Endometrial microvascular endothelial cells (primary cell): ENCODE measurements at regions not wholly inside any gene's neighbourhood (a gene's known extent, or its start where the extent isn't known, plus 50 kb on each side); places are given as distances from the start of the nearest gene placed in this dataset.

ENCODE experiments used
- in situ Hi-C: cut with HindIII; loops from 2 replicates; pipeline ENCODE4 v1.10.0; 2017; ENCODE audit warnings: low sequenced_read_pairs, low pct_unique_long_range_greater_than_20kb; ENCODE audit errors: inconsistent ontology term

DNA sequence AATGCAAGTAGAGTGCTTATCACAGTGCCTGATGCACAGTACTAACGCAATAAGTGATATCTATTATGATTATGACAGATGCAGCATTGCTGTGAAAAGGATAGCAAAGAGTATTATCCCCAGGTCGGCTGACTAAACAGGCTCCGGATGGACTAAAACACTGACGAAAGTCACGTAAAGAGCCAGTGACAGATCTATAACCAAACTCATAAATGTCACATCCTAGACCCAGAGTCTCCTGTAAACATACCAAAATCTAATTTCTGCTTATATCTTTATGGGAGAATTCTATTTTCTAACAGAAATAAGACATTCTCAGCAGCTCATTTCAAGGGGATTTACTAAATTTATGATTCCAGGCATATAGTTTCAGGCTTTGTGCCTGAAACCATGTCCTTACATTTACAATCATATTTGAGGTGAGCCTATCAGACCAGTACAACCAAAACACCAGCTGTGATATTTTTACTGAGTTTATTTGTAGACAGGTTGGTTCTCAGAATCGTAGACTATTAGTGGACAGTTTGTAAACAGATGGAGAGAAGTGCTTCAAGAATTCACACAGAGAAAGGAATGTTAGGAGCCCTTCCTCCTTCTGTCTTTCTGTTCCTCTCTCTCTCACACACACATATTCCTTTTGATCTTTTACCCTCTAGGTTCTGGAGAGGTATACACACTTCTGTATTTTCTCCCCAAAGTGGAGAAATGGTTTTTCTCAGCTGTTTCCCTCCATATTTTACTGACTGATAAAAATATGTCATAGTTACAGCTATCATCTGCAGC, 52.4 kb upstream of the WDR26 start:
- in situ Hi-C loops = no loop called here

DNA sequence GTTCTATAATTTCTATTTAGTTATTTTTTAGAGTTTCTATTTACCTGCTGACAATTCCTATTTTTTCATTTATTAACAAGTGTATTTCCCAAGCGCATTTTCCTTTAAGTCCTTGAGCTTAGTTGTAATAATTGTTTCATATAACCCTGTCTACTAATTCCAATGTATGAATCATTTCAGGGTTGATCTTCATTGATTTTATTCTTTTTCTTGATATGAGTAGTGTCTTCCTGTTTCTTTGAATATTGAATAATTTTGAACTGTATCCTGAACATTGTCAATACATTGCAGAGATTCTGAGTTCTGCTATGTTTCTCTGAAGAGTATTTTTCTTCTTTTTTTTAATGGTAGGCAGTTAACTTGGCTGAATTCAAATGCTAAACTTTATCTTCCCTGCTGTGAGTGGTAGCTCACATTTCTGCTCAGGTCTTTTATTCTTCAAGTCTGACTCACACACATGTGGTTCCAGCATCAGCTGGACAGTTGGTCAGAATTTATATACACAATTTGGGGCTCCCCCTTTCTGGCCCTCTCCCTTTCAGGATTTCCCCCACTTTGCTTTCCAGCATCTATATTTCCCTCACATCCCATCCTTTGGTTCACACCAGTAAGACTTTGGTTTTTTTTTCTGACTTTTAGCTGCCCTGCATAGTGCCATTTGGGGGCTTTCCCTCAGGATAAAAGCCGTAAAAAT, 54.4 kb upstream of the WDR26 start:
- in situ Hi-C loops = no loop called here

DNA sequence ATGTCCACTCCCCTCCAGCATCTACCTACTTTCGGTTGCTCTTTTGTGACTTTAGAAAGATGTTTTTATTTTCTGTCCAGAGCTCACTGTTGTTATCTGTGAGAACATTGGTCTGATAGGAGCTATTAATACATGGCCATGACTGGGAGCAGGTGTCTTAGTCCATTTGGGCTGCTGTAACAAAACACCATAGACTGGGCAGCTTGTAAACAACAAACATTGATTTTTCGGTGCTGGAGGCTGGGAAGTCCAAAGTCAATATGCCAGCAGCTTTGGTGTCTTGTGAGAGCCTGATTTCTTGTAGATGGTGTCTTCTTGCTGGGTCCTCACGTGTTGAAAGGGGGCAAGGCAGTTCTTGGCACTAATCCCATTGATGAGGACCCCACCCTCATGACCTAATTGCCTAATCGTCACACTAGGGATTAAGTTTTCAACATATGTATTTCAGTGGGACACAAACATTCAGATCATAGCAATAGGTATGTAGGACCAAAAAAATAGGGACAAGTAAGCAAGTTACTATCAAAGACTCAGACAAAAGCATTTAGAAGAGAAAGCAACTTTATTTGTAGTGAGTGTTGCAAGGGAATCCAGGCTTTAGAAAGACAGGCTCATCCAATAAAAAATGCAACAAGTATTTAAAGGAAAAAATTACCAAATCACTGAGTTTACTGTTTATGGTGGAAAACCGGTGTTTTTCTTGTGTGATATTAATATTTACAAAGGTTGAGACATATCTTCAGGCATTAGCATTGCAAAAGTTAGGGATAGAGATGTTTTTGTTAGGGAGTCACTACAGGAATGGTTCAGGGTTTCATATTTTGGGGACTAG, 55.2 kb upstream of the WDR26 start:
- in situ Hi-C loops = no loop called here

DNA sequence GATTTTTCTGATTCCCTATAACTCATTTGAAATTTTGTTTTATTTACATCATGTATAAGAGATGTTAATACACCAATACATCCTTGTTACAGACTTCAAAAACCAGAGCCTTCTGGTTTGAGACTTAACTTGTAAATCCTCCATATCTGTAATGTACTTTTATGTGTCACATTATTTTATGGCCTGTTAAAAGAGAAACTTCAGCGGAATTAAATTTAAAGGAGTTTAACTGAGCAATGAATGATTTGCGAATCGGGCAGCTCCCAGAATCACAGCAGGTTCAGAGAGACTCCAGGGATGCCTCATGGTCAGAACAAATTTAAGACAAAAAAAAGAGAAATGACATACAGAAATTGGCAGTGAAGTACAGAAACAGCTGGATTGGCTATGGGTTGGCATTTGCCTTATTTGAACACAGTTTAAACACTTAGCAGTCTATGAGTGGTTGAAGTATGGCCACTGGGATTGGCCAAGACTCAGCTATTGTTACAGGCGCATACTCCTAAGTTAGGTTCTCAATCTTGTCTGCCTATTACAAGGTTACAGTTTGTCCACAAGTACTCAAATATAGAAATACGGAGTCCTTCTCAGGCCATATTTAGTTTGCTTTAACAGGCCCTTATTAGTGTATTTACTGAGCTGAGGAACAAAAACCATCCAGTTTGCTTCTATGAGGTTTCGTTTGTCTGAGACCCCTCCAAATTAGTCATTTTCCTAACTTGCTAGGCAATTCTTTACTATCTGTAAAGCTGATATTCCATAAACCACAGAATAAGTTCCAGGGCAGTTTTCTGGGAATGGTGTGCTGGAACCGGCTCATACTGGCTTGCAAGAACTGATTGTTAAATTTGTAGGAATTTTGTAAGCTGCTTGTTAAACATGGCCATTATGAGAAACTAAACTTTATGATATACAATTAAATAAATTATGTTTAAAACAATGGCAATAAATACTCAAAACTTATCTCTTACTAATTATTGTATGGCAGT, 56.2 kb upstream of the WDR26 start:
- in situ Hi-C loops = no loop called here

DNA sequence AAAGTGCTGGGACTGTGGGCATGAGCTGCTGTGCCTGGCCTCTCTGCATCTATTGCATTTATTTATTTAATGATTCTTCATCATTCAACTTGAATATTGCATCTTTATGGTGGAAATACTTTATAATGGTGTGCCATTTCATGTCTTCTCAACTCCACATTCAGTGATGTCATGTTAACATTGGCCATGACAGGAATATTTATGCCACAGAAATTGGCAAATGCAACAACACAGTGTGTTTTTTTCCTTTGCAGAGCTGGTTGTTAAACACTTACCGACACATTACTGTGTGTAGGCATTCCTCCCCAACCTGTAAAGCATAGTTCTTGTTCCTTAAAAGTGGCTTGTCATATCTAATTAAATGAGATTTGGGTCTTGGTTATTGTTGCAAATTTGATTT, 57.4 kb upstream of the WDR26 start:
- in situ Hi-C loops = no loop called here

DNA sequence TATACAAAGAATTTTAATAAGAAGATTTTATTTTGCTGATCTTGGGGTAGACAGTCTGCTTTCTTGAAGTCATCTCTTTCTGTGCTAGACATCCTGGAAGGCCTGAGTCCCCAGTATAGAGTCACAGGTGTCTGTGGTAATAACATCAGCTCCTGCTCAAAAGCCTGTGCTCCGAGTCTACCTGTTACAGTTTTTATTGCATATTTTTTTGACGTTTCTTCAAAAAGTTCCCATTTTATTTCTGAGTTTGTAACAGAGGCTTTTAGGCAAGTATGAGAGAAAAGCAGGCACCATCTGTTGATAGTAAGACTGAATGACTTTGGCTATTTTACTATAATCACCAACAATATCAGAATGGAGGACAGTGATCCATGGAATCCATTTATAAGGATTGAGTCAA, 58.0 kb upstream of the WDR26 start:
- in situ Hi-C loops = no loop called here

DNA sequence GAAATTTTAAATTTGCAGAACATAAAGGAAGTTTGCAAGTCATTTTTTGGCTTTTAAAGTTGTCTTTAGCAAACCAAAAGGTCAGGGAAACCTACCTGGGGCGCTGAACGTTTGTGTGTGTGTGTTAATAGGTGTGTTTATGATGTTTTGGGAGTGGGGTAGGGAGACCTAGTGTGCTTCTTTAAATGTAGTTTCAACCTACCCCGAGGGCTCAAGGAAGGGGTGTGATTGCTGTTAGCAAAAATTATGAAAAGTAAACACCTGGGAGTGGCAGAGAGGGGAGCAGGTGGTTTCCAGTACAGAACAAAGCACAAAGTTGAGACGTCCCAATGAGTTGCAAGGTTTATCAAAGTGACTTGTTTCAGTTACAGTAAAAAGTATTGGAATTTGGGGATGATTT, 58.7 kb upstream of the WDR26 start:
- in situ Hi-C loops = no loop called here

DNA sequence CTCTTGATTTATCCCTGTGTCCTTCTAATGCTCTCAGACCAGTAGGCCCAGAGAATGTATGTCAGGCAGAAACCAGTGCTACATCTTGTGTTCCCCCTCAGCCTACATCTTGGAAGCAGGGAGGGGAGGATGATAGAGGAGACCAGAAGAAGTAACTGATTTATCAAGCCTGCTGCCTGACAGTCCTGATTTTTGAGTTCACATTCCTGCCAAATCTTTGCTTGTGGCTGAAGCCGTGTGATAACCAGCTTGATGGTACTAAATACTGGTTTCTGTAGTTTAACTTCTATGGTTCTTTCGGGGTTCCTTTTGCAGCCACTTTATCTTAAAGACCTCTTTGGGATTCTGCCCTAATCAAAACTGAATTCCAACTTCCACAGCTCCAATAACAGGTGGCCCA, 59.7 kb upstream of the WDR26 start:
- in situ Hi-C loops = no loop called here

DNA sequence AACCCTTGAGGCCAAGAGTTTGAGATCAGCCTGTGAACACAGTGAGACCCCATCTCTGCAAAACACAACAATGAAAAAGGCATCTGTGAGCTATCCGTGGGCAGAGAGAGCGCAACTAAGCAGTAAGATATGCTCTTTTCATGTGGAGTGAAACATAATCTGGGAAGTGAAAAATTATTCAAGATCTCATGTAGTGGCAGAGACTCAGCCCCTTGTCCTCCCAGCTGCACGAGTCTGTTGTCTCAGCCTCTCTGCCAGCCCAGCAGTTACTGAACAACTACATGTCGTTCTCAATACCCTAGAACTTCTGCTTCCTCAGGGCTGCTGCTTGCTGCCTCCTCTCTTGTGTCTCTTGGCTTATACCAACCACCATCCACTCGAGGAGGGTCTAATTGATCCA, 61.3 kb upstream of the WDR26 start:
- in situ Hi-C loops = no loop called here

DNA sequence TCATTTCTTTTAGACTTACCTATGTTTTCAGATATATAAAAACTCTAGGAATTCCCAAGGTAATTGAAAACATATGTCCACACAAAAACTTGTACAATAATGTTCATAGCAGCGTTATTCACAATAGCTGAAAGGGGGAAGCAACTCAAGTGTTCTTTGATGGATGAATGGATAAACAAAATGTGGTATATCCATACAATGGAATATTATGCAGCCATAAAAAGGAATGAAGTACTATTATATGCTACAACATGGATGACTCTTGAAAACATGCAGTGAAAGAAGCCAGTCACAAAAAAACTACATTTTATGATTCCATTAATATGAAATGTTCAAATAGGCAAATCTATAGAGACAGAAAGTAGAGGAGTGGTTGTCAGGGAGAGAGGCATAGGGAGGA, 62.2 kb upstream of the WDR26 start:
- in situ Hi-C loops = no loop called here

DNA sequence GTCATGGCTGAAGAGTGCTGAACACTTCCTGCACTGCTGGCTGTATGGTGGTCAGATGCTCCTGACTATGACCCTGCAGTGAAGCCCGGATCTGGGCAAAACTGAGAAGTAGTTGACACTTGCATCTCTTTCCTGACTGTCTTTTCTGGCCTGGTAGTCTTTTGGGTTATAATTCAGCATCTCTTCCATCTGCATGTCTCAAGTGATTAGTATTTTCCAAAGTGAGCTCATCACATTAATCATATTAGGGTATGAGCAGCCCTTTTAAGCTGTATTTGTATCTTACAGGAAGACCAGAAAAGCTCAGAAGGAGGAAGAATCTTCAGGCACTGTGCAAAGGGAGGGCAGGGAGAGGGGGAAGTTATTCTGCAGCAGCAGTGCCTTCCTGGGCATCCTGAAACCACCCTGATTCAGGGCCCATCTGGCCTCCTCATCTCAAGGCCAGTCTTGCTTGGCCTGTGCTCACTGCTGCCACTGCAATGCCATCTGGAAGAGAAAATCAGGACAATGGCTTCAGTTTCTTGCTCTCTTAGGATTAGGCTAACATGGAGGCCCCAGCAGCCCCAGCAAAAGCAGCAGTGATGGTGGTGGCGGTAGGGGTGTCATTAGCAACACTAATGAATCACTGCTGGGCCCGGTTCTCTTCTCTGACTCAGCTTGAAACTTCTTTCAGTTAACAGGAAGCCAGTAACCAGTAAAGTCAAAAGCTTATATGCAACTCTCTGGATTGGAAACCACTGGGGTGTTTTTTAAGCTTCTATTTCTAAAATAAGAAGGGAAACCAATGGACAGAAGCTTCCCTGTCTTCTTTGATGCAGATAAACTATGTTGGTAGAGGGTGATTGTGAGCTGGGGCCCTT, 63.3 kb upstream of the WDR26 start:
- in situ Hi-C loops = no loop called here

DNA sequence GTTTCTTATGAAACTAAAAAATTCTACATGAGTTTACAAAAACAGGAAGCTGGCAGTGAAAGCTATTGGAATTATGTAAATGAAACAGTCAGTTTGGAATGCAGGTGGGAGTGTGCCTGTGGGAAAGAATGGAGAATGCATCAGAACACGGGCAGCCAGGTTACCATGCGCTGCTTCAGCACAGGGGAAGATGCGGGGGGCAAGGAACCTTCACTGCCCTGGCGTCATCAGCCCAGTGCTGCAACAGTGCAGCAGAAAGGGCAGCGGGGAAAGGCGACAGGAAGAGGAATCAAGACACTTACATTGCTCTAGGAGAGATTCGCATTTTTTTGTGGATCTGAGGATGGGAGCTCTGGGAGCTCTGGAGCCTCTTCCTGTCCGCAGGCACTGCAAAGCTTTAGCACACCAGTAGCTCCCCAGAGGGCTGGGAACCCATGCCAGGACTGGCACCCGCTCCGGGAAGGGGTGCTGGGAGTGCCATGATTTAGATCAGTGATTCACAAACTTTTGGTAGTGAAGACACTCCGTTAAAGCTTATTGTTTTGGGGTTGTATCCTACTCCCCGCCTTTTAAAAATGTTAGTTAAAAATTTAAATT, 64.1 kb upstream of the WDR26 start:
- in situ Hi-C loops = no loop called here

DNA sequence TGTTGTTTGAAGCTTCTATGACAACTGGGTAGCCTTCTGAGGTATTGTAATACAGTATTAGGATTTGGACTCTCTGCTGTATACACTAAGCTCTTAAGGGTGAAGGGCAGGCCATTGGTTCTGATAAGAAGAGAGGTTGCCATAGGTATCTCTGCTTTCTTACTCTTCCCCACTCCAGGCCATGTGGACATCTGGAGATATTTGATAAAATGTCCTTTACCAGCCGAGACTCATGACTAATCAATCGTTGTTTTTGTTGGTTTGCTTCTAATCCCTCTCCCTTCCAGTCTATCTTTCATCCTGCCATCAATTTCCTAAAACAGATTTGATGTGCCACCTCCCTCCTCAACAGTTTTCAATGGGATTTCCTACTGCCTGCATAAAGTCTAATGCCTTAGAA, 64.6 kb upstream of the WDR26 start:
- in situ Hi-C loops = no loop called here

DNA sequence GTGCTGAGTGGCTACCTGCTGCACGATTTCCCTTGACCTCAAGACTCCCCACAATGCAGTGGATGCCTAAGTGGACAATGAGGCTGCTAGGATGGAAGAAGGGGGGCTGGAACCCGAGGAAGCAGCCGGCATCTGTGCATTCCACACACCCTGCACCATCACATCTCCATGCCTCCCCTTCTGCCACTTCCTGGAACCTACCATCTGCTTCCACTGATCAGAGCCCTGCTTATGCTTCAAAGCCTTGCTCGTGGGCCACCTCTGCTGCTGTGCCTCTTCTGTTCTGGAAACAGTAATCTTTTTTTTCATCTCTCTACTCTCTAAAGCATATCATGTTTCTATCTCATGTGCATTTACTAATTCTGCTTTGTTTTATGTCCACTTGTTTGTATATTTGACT, 66.2 kb upstream of the WDR26 start:
- in situ Hi-C loops = loop anchor here (25.0 kb wide), 2 partner anchors 112 to 362 kb away; partner anchors contain the start of gene CNIH3

DNA sequence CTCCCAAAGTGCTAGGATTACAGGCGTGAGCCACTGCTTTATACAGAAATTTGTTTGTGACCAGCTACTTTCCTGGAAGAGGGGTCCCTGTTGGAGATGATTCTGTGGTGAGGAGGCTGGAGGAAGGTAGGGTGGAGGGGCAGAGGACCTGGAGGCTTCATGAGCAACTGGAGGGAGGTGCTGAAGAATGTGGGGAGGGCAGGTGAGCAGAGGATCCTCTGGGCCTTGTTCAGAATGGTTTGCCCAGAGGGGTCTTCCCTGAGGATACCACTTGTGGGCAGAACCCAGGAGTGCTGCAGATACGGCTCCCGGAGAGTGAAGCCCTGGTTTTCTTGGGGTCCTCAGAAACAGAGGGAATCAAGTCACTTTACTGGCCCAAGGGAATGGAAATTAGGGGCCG, 67.2 kb upstream of the WDR26 start:
- in situ Hi-C loops = loop anchor here (25.0 kb wide), 2 partner anchors 110 to 360 kb away; partner anchors contain the start of gene CNIH3

DNA sequence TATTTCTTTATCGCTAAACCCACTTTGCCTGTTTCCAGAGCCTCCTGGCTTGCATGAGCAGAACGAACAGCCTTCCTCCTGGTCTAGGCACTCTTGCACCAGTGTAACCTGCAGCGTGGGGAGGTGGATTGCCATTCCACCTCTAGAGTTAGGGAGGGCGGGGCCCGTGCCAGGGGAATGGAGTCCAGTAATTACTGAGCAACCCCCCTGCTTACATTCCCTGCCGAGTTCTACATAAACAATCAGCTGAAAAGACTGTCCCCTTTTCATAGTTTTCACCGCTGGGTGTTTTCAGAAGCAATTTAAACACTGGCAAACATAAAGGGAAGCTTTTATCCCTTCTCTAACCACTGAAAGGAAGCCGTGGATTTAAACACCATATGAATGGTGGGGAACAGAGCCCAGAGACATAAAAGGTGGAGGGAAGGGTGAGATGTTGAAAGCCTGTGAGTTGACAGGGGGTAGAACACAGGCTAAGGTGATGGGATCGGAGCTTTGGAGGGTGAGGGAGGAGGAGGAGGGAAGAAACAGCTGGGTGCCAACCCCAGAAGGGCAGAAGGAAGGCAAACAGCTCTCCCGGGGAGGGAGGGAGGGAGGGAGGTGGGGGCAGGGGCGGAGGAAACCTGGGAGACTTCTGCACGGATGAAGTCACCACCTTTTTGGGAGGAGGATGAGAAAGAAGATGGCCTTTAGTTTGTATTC, 68.0 kb upstream of the WDR26 start:
- in situ Hi-C loops = loop anchor here (25.0 kb wide), 2 partner anchors 110 to 360 kb away; partner anchors contain the start of gene CNIH3
